Activated effector memory CD4-positive, alpha-beta T cell treated with Interleukin-2 at 50 U/mL for 16 hours (primary cell): ENCODE measurements at regions not wholly inside any gene's neighbourhood (a gene's known extent, or its start where the extent isn't known, plus 50 kb on each side); places are given as distances from the start of the nearest gene placed in this dataset.

Experiments used
- DNase-seq: peaks from one replicate; pipeline ENCODE4 v3.0.0-alpha.2; 2020

DNA sequence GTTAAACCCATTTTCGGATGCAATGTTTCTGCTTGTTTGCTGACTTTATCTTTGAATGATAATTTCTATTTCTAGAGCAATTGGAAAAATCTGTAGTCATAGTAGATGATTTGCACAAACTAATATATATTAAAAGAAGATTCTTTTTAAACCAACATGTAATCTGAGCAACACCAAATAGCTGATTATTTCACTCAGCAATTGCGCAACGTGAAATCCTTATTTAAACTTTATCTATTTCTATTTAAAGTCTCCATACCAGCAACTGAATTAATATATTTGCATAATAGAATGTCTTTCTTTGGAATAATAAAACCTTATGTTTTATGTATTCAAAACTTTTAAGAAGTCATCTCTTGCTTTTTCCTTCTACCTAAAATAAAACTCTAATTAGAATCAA, 1132.4 kb downstream of the FLRT2 start:
- no peak for DNase-seq

DNA sequence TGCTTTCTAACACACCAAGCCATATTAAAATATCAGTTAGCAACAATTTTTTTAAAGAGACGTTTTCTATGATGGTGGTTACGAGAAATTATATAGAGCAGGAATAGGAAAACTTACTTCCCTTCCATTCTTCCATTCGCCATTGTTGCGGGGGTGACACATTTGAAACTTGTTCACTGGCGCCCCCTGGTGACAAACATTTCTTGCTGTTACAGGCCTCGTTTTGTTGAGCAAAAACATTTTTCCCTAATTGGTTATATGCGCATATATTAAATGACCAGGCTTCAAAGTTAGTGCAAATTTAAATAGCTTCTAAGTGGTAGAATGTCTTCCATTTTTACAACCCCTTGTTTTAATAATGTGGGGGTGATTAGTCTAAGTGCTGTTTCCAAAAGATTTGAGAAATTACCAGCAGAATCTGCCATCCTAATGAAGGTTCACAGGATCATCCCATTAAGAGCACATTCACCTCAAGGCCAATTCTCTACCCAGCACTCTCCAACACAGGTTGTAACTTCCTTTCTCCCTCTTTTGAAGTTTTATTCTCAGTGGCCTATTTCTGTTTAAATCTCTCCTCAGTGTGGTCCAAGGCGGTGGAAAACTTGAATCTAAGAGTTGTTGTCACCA, 1124.7 kb downstream of the FLRT2 start:
- no peak for DNase-seq

- DNase-seq = no peak
These were observed 1122.6 kb downstream of the FLRT2 start for GRCh38 chr14:86652526-86652925.

GRCh38 chr14:86646696-86647690, 1117.0 kb downstream of the FLRT2 start:
- no peak for DNase-seq

GRCh38 chr14:86646125-86646524, 1116.2 kb downstream of the FLRT2 start:
- DNase-seq = no peak

DNA sequence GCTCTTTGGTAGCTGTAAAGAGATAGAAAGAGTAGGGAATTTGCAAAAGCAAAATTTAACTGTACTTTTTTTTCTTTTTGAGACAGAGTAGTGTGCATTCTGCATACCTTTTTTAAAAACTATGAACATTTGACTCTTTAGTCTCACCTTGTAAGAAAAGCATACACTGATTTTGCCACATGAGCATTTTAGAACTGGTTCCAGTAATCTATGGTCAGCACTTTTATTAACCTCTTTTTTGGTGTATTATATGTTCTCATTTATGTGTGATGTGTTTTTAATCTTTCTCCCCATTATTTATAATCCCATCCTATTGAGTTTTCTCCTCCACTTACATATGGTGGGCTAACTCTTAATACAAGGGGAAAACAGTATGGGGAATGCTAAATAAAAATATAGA, 1111.4 kb downstream of the FLRT2 start:
- DNase-seq = no peak

GRCh38 chr14:86640288-86640687, 1110.3 kb downstream of the FLRT2 start:
- no peak for DNase-seq

GRCh38 chr14:86639666-86640065, 1109.7 kb downstream of the FLRT2 start:
- DNase-seq = no peak

DNA sequence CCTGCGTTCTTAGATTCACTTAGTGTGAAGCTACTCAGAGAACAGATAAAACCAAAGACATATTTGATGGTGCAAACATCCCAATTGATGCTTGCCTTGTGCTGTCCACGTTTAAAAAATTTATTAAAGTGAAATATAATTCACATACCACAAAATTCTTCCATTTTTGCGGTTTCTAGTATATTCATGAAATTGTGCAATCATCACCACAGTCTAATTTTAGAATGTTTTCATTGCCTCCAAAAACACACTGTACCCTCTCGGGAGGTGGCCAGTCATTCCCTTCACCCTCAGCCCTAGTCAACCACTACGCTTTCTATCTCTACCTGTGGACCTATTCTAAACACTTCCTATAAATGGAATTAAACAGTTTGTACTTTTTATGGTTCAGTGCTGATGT, 1109.2 kb downstream of the FLRT2 start:
- DNase-seq = no peak

DNA sequence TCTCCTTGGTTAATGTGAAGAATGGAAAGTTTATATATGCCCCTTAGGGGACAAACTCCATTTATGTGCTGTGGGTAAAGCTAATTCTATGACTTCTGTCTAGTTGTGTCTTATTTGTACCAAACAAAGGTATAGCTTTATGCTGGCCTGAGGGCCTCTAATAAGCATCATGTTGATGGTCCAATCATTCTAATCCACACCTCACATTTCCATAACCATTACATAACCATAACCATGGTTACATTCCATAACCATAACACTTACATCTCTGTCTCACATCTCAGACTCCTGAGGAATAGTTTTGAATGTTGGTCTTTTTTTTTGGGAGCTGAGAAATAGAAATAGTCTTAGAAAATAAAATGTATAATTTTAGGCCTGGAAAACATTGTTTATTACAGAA, 1097.1 kb downstream of the FLRT2 start:
- DNase-seq = no peak

- no peak for DNase-seq
These were observed 1096.6 kb downstream of the FLRT2 start for GRCh38 chr14:86626530-86626929.

- no peak for DNase-seq
These were observed 1095.7 kb downstream of the FLRT2 start for GRCh38 chr14:86625637-86626036.

DNA sequence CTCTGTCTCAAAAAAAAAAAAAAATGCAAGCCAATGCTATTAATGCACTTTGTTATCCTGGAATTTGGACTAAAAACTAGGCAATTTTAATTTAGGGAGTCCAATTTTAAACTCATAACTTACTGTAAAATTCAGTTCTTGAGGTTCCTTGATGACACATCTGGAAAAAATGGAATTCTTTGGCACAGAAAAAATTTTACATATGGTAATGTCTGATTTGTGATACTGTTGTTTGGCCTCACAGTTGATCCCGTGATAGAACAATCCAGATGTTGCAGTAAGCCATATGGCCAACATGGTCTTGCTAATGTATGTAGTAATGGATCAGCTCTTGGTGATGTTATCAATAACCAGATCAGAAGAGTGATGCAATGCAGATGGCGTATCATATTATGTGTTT, 1089.8 kb downstream of the FLRT2 start:
- DNase-seq = no peak

DNA sequence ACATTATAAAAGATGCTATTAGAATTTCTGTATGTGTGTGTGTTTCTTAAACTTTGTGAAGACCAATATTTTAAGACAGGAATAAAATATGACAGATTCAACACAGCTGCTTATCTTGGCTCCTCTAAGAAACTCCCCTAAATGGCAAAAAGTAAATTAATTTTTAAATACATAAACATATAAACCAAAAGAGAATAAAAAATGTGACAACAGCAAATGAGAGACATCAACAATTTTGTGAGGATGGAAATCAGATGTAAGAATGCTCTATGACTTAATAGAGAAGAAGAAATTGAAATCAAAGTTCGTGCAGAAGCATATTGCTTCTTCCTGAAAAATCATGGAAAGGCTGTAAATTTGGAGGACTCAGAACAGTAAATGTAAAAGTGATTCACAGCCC, 1083.8 kb downstream of the FLRT2 start:
- DNase-seq = no peak

GRCh38 chr14:86613126-86613525, 1083.2 kb downstream of the FLRT2 start:
- DNase-seq = no peak

- DNase-seq = no peak
These were observed 1074.6 kb downstream of the FLRT2 start for GRCh38 chr14:86604561-86604960.

DNA sequence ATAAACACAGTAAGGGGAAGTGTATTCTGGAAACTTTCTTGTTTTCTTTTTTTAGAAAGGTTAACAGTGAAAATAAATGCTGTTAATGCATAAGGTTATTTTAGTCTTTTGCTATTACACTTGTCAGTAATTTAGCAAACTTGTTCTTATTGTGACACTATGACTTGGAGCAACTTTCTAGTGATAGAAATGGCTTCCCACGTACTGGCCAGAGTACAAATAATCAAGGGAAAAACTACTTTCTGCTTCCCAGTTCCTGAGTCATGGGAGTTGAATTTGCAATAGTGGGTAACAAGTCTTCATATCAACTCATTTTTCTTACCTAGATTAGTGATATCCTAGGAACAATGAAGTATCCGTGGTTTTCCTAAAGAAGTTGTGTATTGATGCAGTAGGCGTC, 1072.3 kb downstream of the FLRT2 start:
- DNase-seq = no peak

DNA sequence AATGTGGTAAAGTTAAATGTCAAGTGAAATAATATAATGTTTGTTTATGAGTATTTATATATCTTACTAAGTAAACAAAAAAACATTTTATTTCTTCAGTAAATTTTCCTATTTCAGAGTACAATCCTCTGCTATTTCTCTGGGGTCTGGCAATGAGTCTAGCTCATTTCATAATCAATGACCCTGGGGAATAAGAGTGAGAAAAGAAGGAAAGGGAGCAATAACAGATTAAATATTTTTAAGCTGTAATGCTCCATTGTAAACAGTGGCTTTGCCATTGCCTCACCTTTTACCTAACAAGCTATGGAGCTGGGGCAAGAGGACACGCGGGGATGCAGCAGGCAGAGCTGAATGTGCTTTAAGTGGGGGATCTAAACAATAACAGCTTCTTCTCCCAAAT, 1071.9 kb downstream of the FLRT2 start:
- no peak for DNase-seq

DNA sequence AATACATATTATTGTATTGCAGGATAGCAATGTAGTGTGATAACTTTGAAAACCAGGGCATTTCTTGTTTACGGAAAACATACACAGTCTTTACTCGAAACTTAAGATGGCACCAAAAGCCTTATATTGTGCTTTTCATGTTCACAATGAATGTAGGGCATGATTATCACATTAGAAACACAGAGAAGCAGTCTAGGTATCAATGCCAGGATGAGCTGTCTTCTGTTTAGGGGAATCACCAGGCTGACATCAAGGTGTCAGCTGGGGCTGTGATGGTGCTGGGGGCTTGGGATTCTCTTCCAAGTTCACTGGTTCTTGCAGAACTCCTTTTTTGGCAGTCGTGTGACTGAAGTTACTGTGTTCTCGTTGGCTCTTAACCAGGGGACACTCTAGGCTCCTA, 1067.3 kb downstream of the FLRT2 start:
- DNase-seq = no peak

DNA sequence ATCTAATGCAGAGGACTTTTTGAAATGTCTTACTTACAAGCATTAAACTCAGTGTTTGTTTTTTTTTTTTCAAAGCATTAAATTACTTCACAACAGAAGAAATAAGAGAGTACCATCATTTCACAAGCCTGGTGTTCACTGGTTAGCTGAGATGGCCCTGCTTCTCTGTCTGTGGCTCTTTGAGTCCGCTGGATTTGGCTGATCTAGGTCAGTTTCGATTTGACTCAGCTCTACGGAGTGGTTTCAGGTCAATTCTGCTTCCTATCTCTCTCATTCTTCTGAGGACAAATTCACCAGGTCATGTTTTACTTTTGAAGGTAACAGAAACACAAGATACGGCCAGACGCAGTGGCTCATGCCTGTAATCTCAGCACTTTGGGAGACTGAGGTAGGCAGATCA, 1066.1 kb downstream of the FLRT2 start:
- DNase-seq = no peak

- no peak for DNase-seq
These were observed 1045.2 kb downstream of the FLRT2 start for GRCh38 chr14:86575141-86575540.

DNA sequence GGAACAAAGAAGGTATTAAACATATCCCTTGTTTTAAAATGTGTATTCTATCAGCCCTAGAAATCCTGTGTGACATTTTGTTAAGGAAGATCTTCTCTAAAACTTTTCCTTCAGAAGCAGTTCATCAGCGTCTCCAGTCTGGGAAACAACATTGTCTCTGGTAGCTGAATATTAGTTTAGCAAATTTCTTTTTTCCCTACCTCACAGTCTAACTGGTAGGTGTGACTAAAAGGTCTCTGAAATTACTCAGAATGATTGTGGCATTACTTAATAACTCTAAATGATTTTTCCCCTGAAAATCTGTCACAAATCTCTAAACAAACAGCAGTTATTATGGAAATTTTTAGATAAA, 1044.8 kb downstream of the FLRT2 start:
- DNase-seq = no peak

DNA sequence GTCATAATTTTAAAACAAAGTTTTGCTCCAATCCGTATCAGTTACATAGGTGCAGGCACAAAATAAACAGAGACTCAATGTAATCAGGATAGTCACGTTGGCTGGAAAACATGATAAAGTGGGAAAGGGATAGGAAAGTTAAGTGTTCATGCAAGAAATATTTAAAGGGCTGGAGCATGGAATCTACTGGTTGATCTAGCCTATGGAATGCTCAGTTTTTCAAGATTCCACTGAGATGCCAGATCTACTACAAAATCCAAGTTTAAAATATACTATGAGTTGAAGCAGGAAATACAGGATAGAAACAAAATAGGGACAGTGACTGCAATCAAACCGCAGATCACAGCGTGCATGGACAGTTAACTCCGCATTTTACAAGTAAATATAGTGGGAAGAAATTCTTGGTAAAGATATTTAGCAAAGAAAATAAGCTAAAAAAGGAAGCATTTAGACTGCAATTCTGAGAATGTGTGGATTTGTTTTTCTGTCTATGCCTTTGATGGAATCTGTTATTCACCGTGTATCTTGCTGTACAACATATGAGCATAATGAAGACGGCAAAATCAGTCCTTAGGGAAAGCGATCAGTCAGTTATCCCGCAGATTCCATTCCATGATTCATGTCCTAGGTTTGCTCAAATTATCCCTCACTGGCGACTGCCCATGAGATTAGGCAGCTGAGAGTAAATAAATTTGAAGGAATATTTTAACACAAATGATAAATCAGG, 1044.3 kb downstream of the FLRT2 start:
- no peak for DNase-seq

GRCh38 chr14:86570371-86570770, 1040.4 kb downstream of the FLRT2 start:
- DNase-seq = no peak
